ENCODE measurements at regions not wholly inside any gene's neighbourhood (a gene's known extent, or its start where the extent isn't known, plus 50 kb on each side); places are given as distances from the start of the nearest gene placed in this dataset.

- TF ChIP-seq CTCF (IDR thresholded peaks at IDR 0.05) = no peak
- TF ChIP-seq POLR2A (IDR thresholded peaks at IDR 0.05) = no peak
- no peak for TF ChIP-seq EP300 (IDR thresholded peaks at IDR 0.05)
- H3K36me3 ChIP-seq = no peaks in the 10 kb centered on the region
- DNase-seq (ENCODE audit: low spot score in 2 of 2) = no peak
- H3K9me3 ChIP-seq = no peaks in the 10 kb centered on the region
- no peak overlapping the region for H3K4me3 ChIP-seq
- no peaks in the 10 kb centered on the region for H3K4me1 ChIP-seq
- no peak overlapping the region for H3K27ac ChIP-seq
- 63 to 67% methylated on average over 7 of the region's 7 CpGs for WGBS, 2 donors
- no peaks in the 10 kb centered on the region for H3K27me3 ChIP-seq
Observed at GRCh38 chr10:130894471-130894870, 417.1 kb downstream of the TCERG1L start.

- Histone ChIP-seq H3K36me3 (no peaks in the 10 kb centered on the region), H3K9me3 (no peaks in the 10 kb centered on the region), H3K4me1 (no peaks in the 10 kb centered on the region), H3K27me3 (no peaks in the 10 kb centered on the region), H3K27ac (no peak overlapping the region), H3K4me3 (no peak overlapping the region)
- DNase-seq (ENCODE audit: low spot score in 2 of 2) = no peak
- TF ChIP-seq POLR2A (IDR thresholded peaks at IDR 0.05) = no peak
- no peak for TF ChIP-seq CTCF (IDR thresholded peaks at IDR 0.05)
- TF ChIP-seq EP300 (IDR thresholded peaks at IDR 0.05) = no peak
- WGBS, 2 donors = 49 to 59% methylated on average over 2 of the region's 3 CpGs
Observed at GRCh38 chr10:130895161-130895560, 416.4 kb downstream of the TCERG1L start.

- TF ChIP-seq EP300 (IDR thresholded peaks at IDR 0.05) (no peak), CTCF (IDR thresholded peaks at IDR 0.05) (no peak), POLR2A (IDR thresholded peaks at IDR 0.05) (no peak)
- Histone ChIP-seq H3K27ac (no peak overlapping the region), H3K9me3 (no peaks in the 10 kb centered on the region), H3K4me3 (no peak overlapping the region), H3K4me1 (no peaks in the 10 kb centered on the region), H3K27me3 (no peaks in the 10 kb centered on the region), H3K36me3 (no peaks in the 10 kb centered on the region)
- DNase-seq (ENCODE audit: low spot score in 2 of 2) = no peak
- 67 to 90% methylated on average over 5 of the region's 5 CpGs for WGBS, 2 donors
Observed at GRCh38 chr10:130897815-130898214, 413.7 kb downstream of the TCERG1L start.

- WGBS, 2 donors = 81 to 83% methylated on average over 6 of the region's 6 CpGs
- Histone ChIP-seq H3K36me3 (no peaks in the 10 kb centered on the region), H3K27me3 (no peaks in the 10 kb centered on the region), H3K4me1 (no peaks in the 10 kb centered on the region), H3K9me3 (no peaks in the 10 kb centered on the region), H3K4me3 (no peak overlapping the region), H3K27ac (no peak overlapping the region)
- TF ChIP-seq EP300 (IDR thresholded peaks at IDR 0.05) = no peak
- TF ChIP-seq POLR2A (IDR thresholded peaks at IDR 0.05) = no peak
- no peak for TF ChIP-seq CTCF (IDR thresholded peaks at IDR 0.05)
- no peak for DNase-seq (ENCODE audit: low spot score in 2 of 2)
Observed at GRCh38 chr10:130898381-130898780, 413.1 kb downstream of the TCERG1L start.

GRCh38 chr10:130899856-130900255 lies 411.7 kb downstream of the TCERG1L start:
- 90% methylated on average over 12 of the region's 12 CpGs for WGBS, 2 donors
- no peak for DNase-seq (ENCODE audit: low spot score in 2 of 2)
- Histone ChIP-seq H3K27me3 (no peaks in the 10 kb centered on the region), H3K4me3 (no peak overlapping the region), H3K27ac (no peak overlapping the region), H3K4me1 (no peaks in the 10 kb centered on the region), H3K9me3 (no peaks in the 10 kb centered on the region), H3K36me3 (no peaks in the 10 kb centered on the region)
- TF ChIP-seq EP300 (IDR thresholded peaks at IDR 0.05) (no peak), CTCF (IDR thresholded peaks at IDR 0.05) (no peak), POLR2A (IDR thresholded peaks at IDR 0.05) (no peak)
